Astrocyte of the spinal cord (primary cell): ENCODE measurements at regions not wholly inside any gene's neighbourhood (a gene's known extent, or its start where the extent isn't known, plus 50 kb on each side); places are given as distances from the start of the nearest gene placed in this dataset.
A peak's percentile ranks its signal among the peaks of the same experiment; 100 is the strongest.
"Not testable (repeated sequence)": the region's sequence is repeated elsewhere in the genome, so short reads cannot be mapped to it uniquely, and the experiment has no call there.

ENCODE experiments used
- DNase-seq: peaks from one replicate; pipeline ENCODE4 v3.0.0; 2011; ENCODE audit warnings: low read depth, low spot score
- H3K4me3 ChIP-seq: 2 replicates; pipeline ENCODE4 v1.5.1; 2011; ENCODE audit warnings: low read depth, mild to moderate bottlenecking, low read length, moderate library complexity
- in situ Hi-C: cut with HindIII; loops from 2 replicates; pipeline ENCODE4 v1.10.0; 2017; ENCODE audit warnings: low sequenced_read_pairs
- TF ChIP-seq, protein P1 (sequence below): IDR thresholded peaks from 2 replicates; pipeline ENCODE4 v1.5.1; 2012; ENCODE audit warnings: low read depth, mild to moderate bottlenecking, low read length, inconsistent platforms

DNA sequence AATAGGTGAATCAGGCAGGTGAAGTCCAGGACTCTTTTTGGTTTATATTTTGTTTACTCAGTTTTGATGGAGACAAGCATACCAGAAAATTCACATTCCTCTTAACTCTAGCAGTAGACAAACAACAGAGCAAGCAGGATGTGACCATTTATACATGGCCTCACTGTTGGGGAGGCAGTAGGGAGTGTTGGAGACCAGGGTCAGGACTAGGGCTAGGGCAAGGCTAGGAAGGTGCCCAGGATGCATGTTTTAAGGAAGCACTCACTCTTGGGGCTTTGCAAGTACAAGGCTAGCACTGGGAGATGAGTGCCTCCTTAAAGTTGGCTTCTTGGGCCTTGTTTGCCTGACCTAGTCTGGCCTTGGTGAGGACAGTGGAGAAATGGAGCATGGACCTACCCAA lies 84.5 kb upstream of the PLGLB2 start:
- DNase-seq, H3K4me3 ChIP-seq, in situ Hi-C loops: not testable (repeated sequence)

GRCh38 chr2:87667027-87667426 lies 80.9 kb upstream of the PLGLB2 start:
- H3K4me3 ChIP-seq, in situ Hi-C loops, DNase-seq: not testable (repeated sequence)

- DNase-seq, in situ Hi-C loops: not testable (repeated sequence)
Observed at GRCh38 chr2:87668361-87668760, 79.5 kb upstream of the PLGLB2 start.

GRCh38 chr2:87669633-87670231 lies 78.2 kb upstream of the PLGLB2 start:
- in situ Hi-C loops, DNase-seq, H3K4me3 ChIP-seq: not testable (repeated sequence)

More at GRCh38 chr2:87668361-87668760, 79.5 kb upstream of the PLGLB2 start:
- not testable (repeated sequence) for H3K4me3 ChIP-seq

DNA sequence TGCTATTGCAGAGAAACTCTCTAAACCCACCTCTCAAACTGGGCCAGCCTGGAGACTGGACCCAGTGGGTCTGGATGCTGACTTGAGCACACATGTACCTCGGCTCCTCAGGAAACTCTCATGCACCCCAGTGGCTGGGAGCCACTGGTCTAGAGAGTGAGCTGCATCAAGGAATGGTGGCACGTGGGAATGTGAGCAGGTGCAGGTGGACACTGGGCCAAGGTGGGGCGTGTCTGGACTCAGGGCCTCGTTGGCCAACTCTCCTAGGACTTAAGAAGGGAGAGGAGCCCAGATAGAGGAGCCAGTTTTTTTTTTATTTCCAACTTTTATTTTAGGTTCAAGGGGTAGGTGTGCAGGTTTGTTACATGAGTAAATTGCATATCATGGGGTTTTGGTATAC lies 75.5 kb upstream of the PLGLB2 start:
- in situ Hi-C loops, H3K4me3 ChIP-seq, DNase-seq: not testable (repeated sequence)

DNA sequence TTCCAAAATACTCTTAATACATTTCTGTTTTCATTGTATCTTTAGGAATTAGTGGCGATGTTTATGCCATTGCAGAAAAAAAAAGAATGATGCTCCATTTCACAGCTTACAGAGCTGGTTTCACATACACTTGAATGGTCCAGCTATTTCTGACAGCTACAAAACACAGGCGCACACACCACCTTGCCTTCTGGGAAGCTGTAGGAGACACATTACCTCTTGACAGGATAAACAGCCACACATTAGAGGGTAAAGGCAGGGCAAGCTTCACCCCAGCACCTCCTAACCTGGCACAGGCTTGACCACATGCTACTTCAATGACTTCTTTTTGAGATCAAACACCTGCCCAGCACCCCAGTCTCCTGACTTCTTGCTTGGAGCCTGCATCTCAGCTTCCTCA lies 73.2 kb upstream of the PLGLB2 start:
- in situ Hi-C loops, DNase-seq: not testable (repeated sequence)

DNA sequence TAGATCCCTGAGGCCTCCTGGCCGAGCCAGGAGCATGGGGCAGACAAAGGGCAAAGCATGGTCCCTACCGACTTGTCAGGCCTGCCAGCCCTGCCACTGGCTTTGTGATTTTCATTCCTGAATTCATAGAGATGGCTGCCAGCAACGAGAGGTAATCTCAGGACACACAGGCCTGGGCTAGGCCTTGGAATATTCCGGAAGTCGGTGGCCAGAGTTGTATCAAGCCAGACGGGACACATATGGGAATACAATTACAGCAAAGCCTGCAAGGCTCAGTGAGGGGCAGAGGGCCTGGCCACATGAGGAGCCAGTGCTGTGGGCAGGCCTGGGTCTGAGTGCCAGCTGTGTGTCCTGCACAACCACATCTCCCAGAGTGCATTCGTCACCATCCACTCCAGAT lies 72.4 kb upstream of the PLGLB2 start:
- in situ Hi-C loops, DNase-seq, H3K4me3 ChIP-seq: not testable (repeated sequence)

More for the DNA sequence above, 73.2 kb upstream of the PLGLB2 start:
- not testable (repeated sequence) for H3K4me3 ChIP-seq

DNA sequence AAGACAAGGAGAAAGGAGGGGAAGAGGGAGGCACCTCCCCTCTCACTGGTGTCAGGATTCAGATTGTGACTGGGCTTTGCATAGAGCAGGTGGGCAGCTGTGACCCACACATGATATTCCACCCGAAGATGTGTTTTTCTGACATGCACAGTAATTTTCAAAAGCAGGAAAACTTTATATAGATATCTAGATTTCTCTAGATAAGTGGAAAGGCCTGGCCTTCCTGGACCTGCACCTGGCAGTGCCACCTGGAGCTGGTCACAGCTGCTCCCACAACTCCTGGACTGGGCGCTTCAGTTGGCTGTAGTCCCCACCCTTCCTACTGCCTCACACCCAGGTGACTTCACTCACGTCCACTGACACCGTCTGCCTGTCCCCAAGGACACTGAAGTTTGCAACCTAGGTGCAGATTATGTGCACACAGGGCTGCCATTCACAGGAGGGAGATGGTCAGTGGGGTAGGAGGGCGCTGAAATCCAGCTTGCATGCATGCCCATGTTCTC lies 70.4 kb upstream of the PLGLB2 start:
- DNase-seq, H3K4me3 ChIP-seq, in situ Hi-C loops: not testable (repeated sequence)

DNA sequence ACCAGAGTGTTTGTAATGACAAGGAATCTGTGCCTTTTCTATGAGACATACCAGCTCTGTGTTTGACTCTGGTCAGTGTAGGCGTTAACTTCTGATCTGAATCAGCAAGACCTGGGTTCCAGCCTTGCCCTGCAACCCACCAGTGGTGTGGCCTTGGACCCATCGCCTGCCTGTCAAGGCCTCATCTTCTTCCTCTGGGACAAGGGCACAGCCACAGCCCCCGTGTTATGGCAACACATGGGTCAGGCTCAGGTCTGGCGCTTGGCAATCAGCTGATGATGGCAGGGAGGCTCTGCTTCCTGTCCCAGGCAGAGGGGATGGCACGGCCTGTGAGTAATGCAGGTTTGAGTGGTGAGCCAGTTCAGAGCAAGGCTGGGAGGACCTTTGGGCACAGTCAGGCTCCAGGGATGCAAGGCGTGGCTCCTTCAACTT lies 69.1 kb upstream of the PLGLB2 start:
- DNase-seq, H3K4me3 ChIP-seq, in situ Hi-C loops: not testable (repeated sequence)

DNA sequence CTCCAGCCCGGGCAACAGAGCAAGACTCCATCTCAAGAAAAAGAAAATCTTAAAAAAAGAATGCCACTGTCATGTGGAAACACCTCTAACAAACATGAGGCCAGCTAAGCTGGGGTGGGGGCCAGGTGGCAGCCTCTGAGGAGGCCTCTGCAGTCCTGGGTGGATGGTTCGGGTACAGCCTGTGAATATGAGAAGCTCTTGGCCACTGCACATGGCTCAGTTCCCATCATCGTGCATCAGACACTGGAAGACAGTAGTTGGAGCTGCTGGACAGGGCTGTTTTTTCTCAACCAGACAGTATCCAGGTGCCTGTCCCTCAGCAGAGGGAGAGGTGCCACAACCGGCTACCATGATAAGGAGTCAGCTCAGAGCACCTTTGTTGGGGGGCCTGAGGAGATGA lies 67.9 kb upstream of the PLGLB2 start:
- DNase-seq, H3K4me3 ChIP-seq, in situ Hi-C loops: not testable (repeated sequence)

DNA sequence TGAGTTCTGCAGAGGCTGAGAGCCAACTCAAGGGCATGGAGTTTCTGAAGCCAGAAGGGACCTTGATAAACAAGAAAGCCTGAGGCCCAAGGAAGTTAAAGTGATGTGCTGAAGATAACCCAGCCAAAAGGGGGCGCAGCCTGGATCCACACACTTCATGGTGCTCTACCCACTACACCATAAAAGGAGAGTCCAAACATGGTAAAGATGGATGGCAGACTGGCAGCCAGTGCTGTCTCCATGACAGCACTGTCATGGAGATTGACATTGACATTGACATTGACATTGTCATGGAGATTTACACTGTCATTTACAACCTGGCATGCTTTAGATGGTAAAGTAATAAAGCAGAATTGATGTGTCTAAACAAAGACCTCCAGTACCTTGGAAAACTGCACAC lies 67.2 kb upstream of the PLGLB2 start:
- DNase-seq, in situ Hi-C loops, H3K4me3 ChIP-seq: not testable (repeated sequence)

GRCh38 chr2:87683451-87683850 lies 64.4 kb upstream of the PLGLB2 start:
- TF ChIP-seq, protein P1, sequence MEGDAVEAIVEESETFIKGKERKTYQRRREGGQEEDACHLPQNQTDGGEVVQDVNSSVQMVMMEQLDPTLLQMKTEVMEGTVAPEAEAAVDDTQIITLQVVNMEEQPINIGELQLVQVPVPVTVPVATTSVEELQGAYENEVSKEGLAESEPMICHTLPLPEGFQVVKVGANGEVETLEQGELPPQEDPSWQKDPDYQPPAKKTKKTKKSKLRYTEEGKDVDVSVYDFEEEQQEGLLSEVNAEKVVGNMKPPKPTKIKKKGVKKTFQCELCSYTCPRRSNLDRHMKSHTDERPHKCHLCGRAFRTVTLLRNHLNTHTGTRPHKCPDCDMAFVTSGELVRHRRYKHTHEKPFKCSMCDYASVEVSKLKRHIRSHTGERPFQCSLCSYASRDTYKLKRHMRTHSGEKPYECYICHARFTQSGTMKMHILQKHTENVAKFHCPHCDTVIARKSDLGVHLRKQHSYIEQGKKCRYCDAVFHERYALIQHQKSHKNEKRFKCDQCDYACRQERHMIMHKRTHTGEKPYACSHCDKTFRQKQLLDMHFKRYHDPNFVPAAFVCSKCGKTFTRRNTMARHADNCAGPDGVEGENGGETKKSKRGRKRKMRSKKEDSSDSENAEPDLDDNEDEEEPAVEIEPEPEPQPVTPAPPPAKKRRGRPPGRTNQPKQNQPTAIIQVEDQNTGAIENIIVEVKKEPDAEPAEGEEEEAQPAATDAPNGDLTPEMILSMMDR, result peak; percentile 7
- DNase-seq, result peak; percentile 0
- in situ Hi-C loops, H3K4me3 ChIP-seq: not testable (repeated sequence)

- in situ Hi-C loops, H3K4me3 ChIP-seq, DNase-seq: not testable (repeated sequence)
Observed at GRCh38 chr2:87683961-87684360, 63.9 kb upstream of the PLGLB2 start.

DNA sequence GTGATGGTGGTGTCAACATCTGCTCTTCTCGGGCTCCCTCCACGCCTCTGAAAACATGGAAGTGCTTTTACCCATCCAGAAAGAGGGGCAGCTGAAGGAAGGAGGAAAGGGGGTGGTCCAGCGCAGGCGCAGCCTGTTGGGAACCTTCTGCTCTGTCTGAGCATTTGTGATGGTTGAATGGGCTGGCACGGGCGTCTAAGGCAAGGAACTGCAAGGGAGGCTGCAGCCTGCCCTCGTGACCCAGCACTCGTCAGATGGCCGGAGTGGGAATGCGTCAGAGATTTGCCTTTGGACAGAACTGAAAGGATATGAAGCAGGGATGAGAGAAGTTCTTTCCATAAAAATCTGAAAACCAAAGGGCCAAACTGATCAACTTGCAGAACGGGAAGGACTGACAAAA lies 62.3 kb upstream of the PLGLB2 start:
- H3K4me3 ChIP-seq, in situ Hi-C loops, DNase-seq: not testable (repeated sequence)

GRCh38 chr2:87686873-87687549 lies 60.9 kb upstream of the PLGLB2 start:
- in situ Hi-C loops, DNase-seq, H3K4me3 ChIP-seq: not testable (repeated sequence)

DNA sequence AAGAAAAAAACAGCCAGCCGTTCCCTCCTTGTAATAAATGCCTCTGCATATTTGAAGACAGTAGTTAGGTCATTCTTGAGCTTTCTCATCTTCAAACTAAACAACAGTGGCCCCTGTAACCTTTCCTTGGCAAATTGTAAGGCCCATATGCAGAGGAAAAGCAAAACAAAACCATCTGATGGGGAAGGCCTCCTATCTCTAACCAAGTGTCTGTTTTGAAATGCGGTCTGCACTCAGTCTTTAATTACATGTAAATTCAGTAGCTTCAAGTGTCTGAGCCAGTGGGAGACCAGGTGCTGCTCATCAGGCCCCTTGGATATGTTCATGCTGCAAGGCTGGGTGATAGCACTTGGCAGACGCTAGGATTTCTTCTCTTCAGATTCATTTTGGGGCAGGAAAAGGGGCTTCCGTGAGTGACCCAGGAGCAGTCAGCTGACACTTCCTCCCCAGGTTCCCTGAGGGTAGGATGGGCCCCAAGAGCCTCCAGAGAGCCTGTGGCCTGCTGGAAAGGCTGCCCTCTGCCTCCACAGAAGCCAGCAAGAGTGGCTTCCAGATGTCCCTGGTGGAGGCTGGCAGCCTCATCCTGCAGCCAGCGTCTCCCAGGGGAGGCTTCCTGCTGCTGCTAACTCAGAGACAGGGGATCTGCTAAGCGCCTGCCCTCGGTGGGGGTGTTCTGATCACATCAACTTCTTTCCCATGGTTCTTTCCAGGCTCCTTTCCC lies 60.2 kb upstream of the PLGLB2 start:
- in situ Hi-C loops, result not testable (repeated sequence)
- peak; percentile 3 for DNase-seq

More for the DNA sequence above, 60.2 kb upstream of the PLGLB2 start:
- not testable (repeated sequence) for H3K4me3 ChIP-seq
